ENCODE measurements at regions not wholly inside any gene's neighbourhood (a gene's known extent, or its start where the extent isn't known, plus 50 kb on each side); places are given as distances from the start of the nearest gene placed in this dataset.

- H3K4ac ChIP-seq (replicated peaks; ENCODE audit: insufficient read length, low read depth, low read length) = no peak overlapping the region
- no peaks in the 10 kb centered on the region for H3K27me3 ChIP-seq (replicated peaks in 1 of 4; ENCODE audit: control insufficient read depth in 3 of 4, extremely low read depth in 1 of 4, insufficient read depth in 3 of 4, low read length in 3 of 4)
- H2BK15ac ChIP-seq (ENCODE audit: low read length) = no peak overlapping the region
- H2BK12ac ChIP-seq (ENCODE audit: low read depth, low read length) = no peak overlapping the region
- 98% methylated on average over 5 of the region's 5 CpGs; no CpG with 5 or more reads in 1 of the 2 experiments for WGBS, 2 experiments (ENCODE audit: extremely low coverage in 1 of 2, insufficient coverage in 1 of 2, insufficient read length in 1 of 2, insufficient replicate concordance in 2 of 2, low coverage in 1 of 2, low lambda C conversion rate in 2 of 2, missing lambda C conversion rate in 1 of 2)
- no peaks in the 10 kb centered on the region for H4K20me1 ChIP-seq (replicated peaks in 1 of 2; ENCODE audit: control insufficient read depth in 1 of 2, insufficient read depth in 2 of 2, low read length in 2 of 2)
- H3K4me3 ChIP-seq (ENCODE audit: extremely low read depth in 1 of 4, insufficient read depth in 2 of 4, low read depth in 3 of 4, low read length in 4 of 4) = no peak overlapping the region
- H3K79me1 ChIP-seq (ENCODE audit: low read depth, low read length) = no peaks in the 10 kb centered on the region
- H3K9ac ChIP-seq (replicated peaks in 1 of 4; ENCODE audit: extremely low read depth in 1 of 4, low read depth in 3 of 4, low read length in 3 of 4) = no peak overlapping the region
- DNase-seq (ENCODE audit: low read depth in 1 of 2, low spot score in 2 of 2) (no peak), FAIRE-seq (no peak)
- no peak overlapping the region for H2BK20ac ChIP-seq (ENCODE audit: low read length)
- no peak overlapping the region for H3K18ac ChIP-seq (ENCODE audit: extremely low read depth, low read length)
- no peaks in the 10 kb centered on the region for H3K4me1 ChIP-seq (replicated peaks in 1 of 4; ENCODE audit: control insufficient read depth in 3 of 4, insufficient read depth in 4 of 4, low read length in 3 of 4)
- H4K8ac ChIP-seq (ENCODE audit: extremely low read depth, insufficient read depth, low read length) = no peak overlapping the region
- no peaks in the 10 kb centered on the region for H3K9me3 ChIP-seq (ENCODE audit: insufficient read depth in 2 of 2, low read depth in 1 of 2, low read length in 1 of 2)
- no peaks in the 10 kb centered on the region; the same call in 1 of the 2 replicates for H3K23me2 ChIP-seq (ENCODE audit: low read depth, low read length)
- no peak overlapping the region for H2AFZ ChIP-seq (ENCODE audit: low read length)
- H2BK120ac ChIP-seq (replicated peaks; ENCODE audit: low read depth, low read length) = no peak overlapping the region
- no peak overlapping the region for H4K91ac ChIP-seq (replicated peaks; ENCODE audit: insufficient read length, low read length)
- no peak overlapping the region for H2AK5ac ChIP-seq (ENCODE audit: low read depth, low read length)
- H3K36me3 ChIP-seq (ENCODE audit: control insufficient read depth in 2 of 4, insufficient read depth in 4 of 4, low read length in 3 of 4) = no peaks in the 10 kb centered on the region
- no peak overlapping the region for H3K23ac ChIP-seq (ENCODE audit: insufficient read length)
- no peak overlapping the region for H3K56ac ChIP-seq (replicated peaks; ENCODE audit: insufficient read length, low read depth, low read length)
- no peak overlapping the region for H2BK5ac ChIP-seq (ENCODE audit: low read depth, low read length)
- ChIA-PET POLR2A (ENCODE audit: partially characterized antibody) (no interaction called here), CTCF (ENCODE audit: partially characterized antibody) (interaction anchor here (0.8 to 1.7 kb wide), 2 partner anchors 76 to 387 kb away, joined by 3 read pairs; no protein-coding TSS in a partner anchor)
- H4K5ac ChIP-seq (ENCODE audit: insufficient read length, low read depth, low read length) = no peak overlapping the region
- H3K27ac ChIP-seq (ENCODE audit: low read depth, low read length) = no peak overlapping the region
- no peak overlapping the region for H3K14ac ChIP-seq (ENCODE audit: insufficient read length)
- no peak overlapping the region for H3K4me2 ChIP-seq (ENCODE audit: insufficient read depth in 1 of 2, low read depth in 2 of 2, low read length in 2 of 2)
- no peaks in the 10 kb centered on the region for H3K79me2 ChIP-seq (ENCODE audit: control insufficient read depth in 1 of 2, insufficient read depth in 2 of 2, low read length in 2 of 2)
- TF ChIP-seq CHD1 (IDR thresholded peaks at IDR 0.05; ENCODE audit: low read depth, low read length) = no peak
- no peak for TF ChIP-seq POLR2AphosphoS5 (IDR thresholded peaks at IDR 0.05; ENCODE audit: low read depth, low read length)
- TF ChIP-seq E2F6 (IDR thresholded peaks at IDR 0.05) = no peak
- TF ChIP-seq BCL11A (IDR thresholded peaks at IDR 0.05; ENCODE audit: low read depth in 2 of 2, low read length in 2 of 2) = no peak
Observed at GRCh38 chr6:134564705-134565104, 246.8 kb upstream of the SGK1 start.
